Breast epithelium (tissue), 3 donors: ENCODE measurements at regions not wholly inside any gene's neighbourhood (a gene's known extent, or its start where the extent isn't known, plus 50 kb on each side); places are given as distances from the start of the nearest gene placed in this dataset.

Source experiments
- CTCF ChIP-seq, 3 donors: fragments of 450-650 bp; IDR thresholded peaks; one replicate each; pipeline ENCODE4 v1.5.1; 2016 to 2017; ENCODE audit warnings: antibody characterized with exemption in 3 of 3, mild to moderate bottlenecking in 3 of 3, moderate library complexity in 3 of 3
- POLR2A ChIP-seq: fragments of 450-650 bp; IDR thresholded peaks from one replicate; pipeline ENCODE4 v1.6.1; 2016; ENCODE audit warnings: antibody characterized with exemption, mild to moderate bottlenecking, moderate library complexity
- POLR2AphosphoS5 ChIP-seq, 3 donors: sonication (generic); formaldehyde crosslinking; IDR thresholded peaks; one replicate each; pipeline ENCODE4 v1.6.1; 2017; ENCODE audit warnings: antibody characterized with exemption in 3 of 3

- no peak for TF ChIP-seq CTCF (IDR thresholded peaks at IDR 0.05)
- TF ChIP-seq POLR2A = no peak
- no peak for TF ChIP-seq POLR2AphosphoS5 (IDR thresholded peaks at IDR 0.05)
Measured at GRCh38 chr12:17035372-17035771, 429.4 kb upstream of the LMO3 start.
